ENCODE measurements at regions not wholly inside any gene's neighbourhood (a gene's known extent, or its start where the extent isn't known, plus 50 kb on each side); places are given as distances from the start of the nearest gene placed in this dataset.

DNA sequence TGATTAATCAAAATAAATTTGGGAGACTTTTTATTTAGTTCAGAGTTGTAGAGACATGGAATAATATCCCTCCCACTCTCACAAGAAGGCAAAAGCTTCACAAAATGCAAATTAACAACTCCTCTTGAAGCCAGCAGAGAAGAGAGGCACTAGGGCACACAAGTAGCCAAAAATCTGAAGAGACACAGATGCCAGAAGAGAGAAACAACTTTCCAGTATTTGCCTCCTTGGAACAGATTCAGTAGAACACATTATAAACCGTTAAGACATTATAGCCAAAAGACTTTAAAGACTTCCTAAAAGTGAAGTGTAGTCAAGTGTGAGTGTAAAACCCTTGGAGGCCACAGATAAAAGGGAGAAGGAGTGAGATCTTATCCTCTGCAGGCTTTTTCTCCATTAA lies 1024.9 kb upstream of the ADGRL3 start:
- H3K36me3 Mint-ChIP-seq (ENCODE audit: insufficient read depth): no peaks in the 10 kb centered on the region
- no peaks in the 10 kb centered on the region for H3K9me3 Mint-ChIP-seq
- ATAC-seq (replicated peaks; ENCODE audit: extremely low read depth, poor library complexity, severe bottlenecking) (no peak), DNase-seq (ENCODE audit: low spot score in 2 of 2) (no peak)
- no peak overlapping the region for H3K4me3 Mint-ChIP-seq
- H3K27ac Mint-ChIP-seq (ENCODE audit: low read depth): no peak overlapping the region
- H3K27me3 Mint-ChIP-seq: no peaks in the 10 kb centered on the region
- H3K4me1 Mint-ChIP-seq: no peaks in the 10 kb centered on the region

GRCh38 chr4:60187428-60187827 lies 1012.7 kb upstream of the ADGRL3 start:
- no peaks in the 10 kb centered on the region for H3K27me3 Mint-ChIP-seq
- H3K9me3 Mint-ChIP-seq: peaks cover 19% of the 10 kb centered on the region
- DNase-seq (ENCODE audit: low spot score in 2 of 2) (no peak), ATAC-seq (replicated peaks; ENCODE audit: extremely low read depth, poor library complexity, severe bottlenecking) (no peak)
- no peaks in the 10 kb centered on the region for H3K4me1 Mint-ChIP-seq
- no peak overlapping the region for H3K27ac Mint-ChIP-seq (ENCODE audit: low read depth)
- no peaks in the 10 kb centered on the region for H3K36me3 Mint-ChIP-seq (ENCODE audit: insufficient read depth)
- H3K4me3 Mint-ChIP-seq: no peak overlapping the region

DNA sequence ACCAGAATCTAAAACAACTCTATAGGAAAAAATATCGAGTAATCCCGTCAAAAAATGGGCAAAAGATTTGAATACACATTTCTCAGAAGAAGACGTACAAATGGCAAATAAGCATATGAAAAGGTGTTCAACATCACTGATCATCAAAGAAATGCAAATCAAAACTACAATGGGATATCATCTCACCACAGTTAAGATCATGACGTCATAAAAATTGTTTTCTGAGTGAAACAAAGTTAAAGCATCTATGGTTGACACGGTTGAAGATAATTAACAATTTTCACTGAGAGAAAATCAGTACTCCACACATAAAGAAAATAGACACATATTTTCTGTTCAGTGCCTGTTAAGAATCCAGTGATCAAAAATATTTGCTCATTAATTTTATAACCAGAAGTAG lies 1010.8 kb upstream of the ADGRL3 start:
- Mint-ChIP-seq H3K4me3 (no peak overlapping the region), H3K36me3 (ENCODE audit: insufficient read depth) (no peaks in the 10 kb centered on the region), H3K4me1 (no peaks in the 10 kb centered on the region), H3K27ac (ENCODE audit: low read depth) (no peak overlapping the region), H3K27me3 (no peaks in the 10 kb centered on the region), H3K9me3 (peaks cover 14% of the 10 kb centered on the region)
- ATAC-seq (replicated peaks; ENCODE audit: extremely low read depth, poor library complexity, severe bottlenecking): no peak
- DNase-seq (ENCODE audit: low spot score in 2 of 2): no peak

DNA sequence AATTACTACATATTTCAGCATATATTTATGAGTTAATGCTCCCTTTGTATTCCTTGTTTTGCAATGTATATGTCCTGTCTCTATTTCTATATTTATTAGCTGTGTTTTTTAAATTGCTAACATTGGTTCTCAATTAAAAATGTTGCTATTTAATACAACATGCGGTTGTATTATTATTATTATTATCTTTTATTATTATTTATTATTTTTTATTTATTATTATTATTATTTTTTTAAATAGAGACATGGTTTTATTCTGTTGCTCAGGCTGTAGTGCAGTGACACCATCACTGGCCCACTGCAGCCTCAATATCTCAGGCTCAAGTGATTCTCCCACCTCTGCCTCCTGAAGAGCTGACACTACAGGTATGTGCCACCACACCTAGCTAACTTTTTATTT lies 1005.9 kb upstream of the ADGRL3 start:
- ATAC-seq (replicated peaks; ENCODE audit: extremely low read depth, poor library complexity, severe bottlenecking) (no peak), DNase-seq (ENCODE audit: low spot score in 2 of 2) (no peak)
- Mint-ChIP-seq H3K36me3 (ENCODE audit: insufficient read depth) (no peaks in the 10 kb centered on the region), H3K9me3 (peaks cover 6% of the 10 kb centered on the region), H3K27me3 (no peaks in the 10 kb centered on the region), H3K4me3 (no peak overlapping the region), H3K4me1 (no peaks in the 10 kb centered on the region), H3K27ac (ENCODE audit: low read depth) (no peak overlapping the region)

DNA sequence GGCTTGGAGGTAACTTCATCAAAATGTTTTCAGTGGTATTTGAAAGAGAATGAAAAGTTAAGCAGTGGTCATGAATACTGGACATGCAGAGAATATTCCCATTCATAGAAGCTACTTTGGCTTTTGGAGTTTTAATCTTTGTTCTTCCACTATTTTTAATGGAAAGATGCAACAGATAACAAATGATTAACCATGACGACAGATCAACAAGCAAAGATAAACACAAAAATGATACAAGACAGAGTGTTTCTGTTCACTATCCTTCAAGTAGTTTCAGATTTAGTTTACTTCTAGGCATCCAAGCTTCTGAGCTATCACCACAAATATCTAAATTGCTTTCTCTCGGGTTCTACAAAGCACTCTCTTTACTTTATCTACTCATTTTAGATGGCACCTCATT lies 1004.9 kb upstream of the ADGRL3 start:
- no peak for DNase-seq (ENCODE audit: low spot score in 2 of 2)

GRCh38 chr4:60201052-60201673 lies 999.0 kb upstream of the ADGRL3 start:
- Mint-ChIP-seq H3K27me3 (no peaks in the 10 kb centered on the region), H3K4me1 (no peaks in the 10 kb centered on the region), H3K4me3 (no peak overlapping the region), H3K9me3 (peaks cover 5% of the 10 kb centered on the region), H3K27ac (ENCODE audit: low read depth) (no peak overlapping the region), H3K36me3 (ENCODE audit: insufficient read depth) (no peaks in the 10 kb centered on the region)
- ATAC-seq (replicated peaks; ENCODE audit: extremely low read depth, poor library complexity, severe bottlenecking) (no peak), DNase-seq (ENCODE audit: low spot score in 2 of 2) (no peak)

More for the DNA sequence above, 1004.9 kb upstream of the ADGRL3 start:
- H3K4me1 Mint-ChIP-seq: no peaks in the 10 kb centered on the region
- ATAC-seq (replicated peaks; ENCODE audit: extremely low read depth, poor library complexity, severe bottlenecking): no peak
- no peak overlapping the region for H3K27ac Mint-ChIP-seq (ENCODE audit: low read depth)
- H3K4me3 Mint-ChIP-seq: no peak overlapping the region
- no peaks in the 10 kb centered on the region for H3K36me3 Mint-ChIP-seq (ENCODE audit: insufficient read depth)
- H3K9me3 Mint-ChIP-seq: peaks cover 5% of the 10 kb centered on the region
- no peaks in the 10 kb centered on the region for H3K27me3 Mint-ChIP-seq

- no peak for ATAC-seq (replicated peaks; ENCODE audit: extremely low read depth, poor library complexity, severe bottlenecking)
- H3K4me3 Mint-ChIP-seq: no peak overlapping the region
- no peaks in the 10 kb centered on the region for H3K27me3 Mint-ChIP-seq
- H3K4me1 Mint-ChIP-seq: no peaks in the 10 kb centered on the region
- no peak for DNase-seq (ENCODE audit: low spot score in 2 of 2)
- H3K9me3 Mint-ChIP-seq: peaks cover 20% of the 10 kb centered on the region
- no peak overlapping the region for H3K27ac Mint-ChIP-seq (ENCODE audit: low read depth)
- H3K36me3 Mint-ChIP-seq (ENCODE audit: insufficient read depth): no peaks in the 10 kb centered on the region
Measured at GRCh38 chr4:60209588-60209987, 990.5 kb upstream of the ADGRL3 start.

GRCh38 chr4:60215906-60216305 lies 984.2 kb upstream of the ADGRL3 start:
- H3K36me3 Mint-ChIP-seq (ENCODE audit: insufficient read depth): no peaks in the 10 kb centered on the region
- H3K4me1 Mint-ChIP-seq: no peaks in the 10 kb centered on the region
- no peaks in the 10 kb centered on the region for H3K27me3 Mint-ChIP-seq
- no peak for DNase-seq (ENCODE audit: low spot score in 2 of 2)
- H3K9me3 Mint-ChIP-seq: peaks cover 2% of the 10 kb centered on the region
- no peak overlapping the region for H3K4me3 Mint-ChIP-seq
- ATAC-seq (replicated peaks; ENCODE audit: extremely low read depth, poor library complexity, severe bottlenecking): no peak
- H3K27ac Mint-ChIP-seq (ENCODE audit: low read depth): no peak overlapping the region

DNA sequence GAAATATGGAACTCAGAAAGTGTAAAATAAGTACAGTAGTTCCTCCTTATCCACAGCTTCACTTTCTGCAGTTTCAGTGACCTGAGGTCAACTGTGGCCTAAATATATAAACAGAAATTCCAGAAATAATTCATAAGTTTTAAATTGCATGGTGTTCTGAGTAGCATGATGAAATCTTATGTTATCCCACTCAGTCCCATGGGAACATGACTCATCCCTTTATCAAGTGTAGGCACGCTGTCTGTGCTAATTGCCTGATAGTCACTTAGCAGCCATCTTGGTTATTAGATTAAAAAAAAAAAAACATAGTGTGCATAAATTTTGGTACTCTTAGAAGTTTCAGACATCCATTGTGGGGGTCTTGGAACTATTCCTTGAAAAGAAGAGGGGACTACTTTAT lies 983.4 kb upstream of the ADGRL3 start:
- Mint-ChIP-seq H3K9me3 (no peaks in the 10 kb centered on the region), H3K4me3 (no peak overlapping the region), H3K27ac (ENCODE audit: low read depth) (no peak overlapping the region), H3K4me1 (no peaks in the 10 kb centered on the region), H3K36me3 (ENCODE audit: insufficient read depth) (no peaks in the 10 kb centered on the region), H3K27me3 (no peaks in the 10 kb centered on the region)
- DNase-seq (ENCODE audit: low spot score in 2 of 2) (no peak), ATAC-seq (replicated peaks; ENCODE audit: extremely low read depth, poor library complexity, severe bottlenecking) (no peak)

DNA sequence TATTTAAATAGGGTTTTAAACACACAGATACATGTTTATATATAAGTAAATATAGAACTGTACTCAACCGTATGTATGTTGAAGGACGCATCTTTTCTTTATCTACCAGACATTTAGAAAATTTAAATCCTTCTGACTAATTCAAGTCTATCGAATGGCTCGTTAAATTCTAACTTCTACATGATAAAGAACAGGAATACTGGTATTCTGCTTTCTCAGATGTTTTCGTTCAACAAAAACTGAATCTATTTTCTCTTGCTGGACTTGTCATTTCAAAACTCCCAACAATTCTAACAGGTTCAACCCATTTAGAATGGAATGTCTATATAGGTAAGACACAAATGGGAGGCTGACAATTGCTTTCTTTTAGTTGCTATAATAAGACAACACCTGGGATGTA lies 978.3 kb upstream of the ADGRL3 start:
- Mint-ChIP-seq H3K4me1 (no peaks in the 10 kb centered on the region), H3K9me3 (peaks cover 7% of the 10 kb centered on the region), H3K27ac (ENCODE audit: low read depth) (no peak overlapping the region), H3K36me3 (ENCODE audit: insufficient read depth) (no peaks in the 10 kb centered on the region), H3K4me3 (no peak overlapping the region), H3K27me3 (no peaks in the 10 kb centered on the region)
- DNase-seq (ENCODE audit: low spot score in 2 of 2) (no peak), ATAC-seq (replicated peaks; ENCODE audit: extremely low read depth, poor library complexity, severe bottlenecking) (no peak)

- H3K4me3 Mint-ChIP-seq: no peak overlapping the region
- no peaks in the 10 kb centered on the region for H3K36me3 Mint-ChIP-seq (ENCODE audit: insufficient read depth)
- DNase-seq (ENCODE audit: low spot score in 2 of 2) (no peak), ATAC-seq (replicated peaks; ENCODE audit: extremely low read depth, poor library complexity, severe bottlenecking) (no peak)
- peaks cover 7% of the 10 kb centered on the region for H3K9me3 Mint-ChIP-seq
- H3K27ac Mint-ChIP-seq (ENCODE audit: low read depth): no peak overlapping the region
- H3K27me3 Mint-ChIP-seq: no peaks in the 10 kb centered on the region
- H3K4me1 Mint-ChIP-seq: no peaks in the 10 kb centered on the region
Measured at GRCh38 chr4:60223208-60223923, 976.8 kb upstream of the ADGRL3 start.

GRCh38 chr4:60241866-60242265 lies 958.3 kb upstream of the ADGRL3 start:
- Mint-ChIP-seq H3K4me3 (no peak overlapping the region), H3K4me1 (no peaks in the 10 kb centered on the region), H3K27ac (ENCODE audit: low read depth) (no peak overlapping the region), H3K36me3 (ENCODE audit: insufficient read depth) (no peaks in the 10 kb centered on the region), H3K27me3 (no peaks in the 10 kb centered on the region), H3K9me3 (peaks cover 12% of the 10 kb centered on the region)
- DNase-seq (ENCODE audit: low spot score in 2 of 2) (no peak), ATAC-seq (replicated peaks; ENCODE audit: extremely low read depth, poor library complexity, severe bottlenecking) (no peak)

- Mint-ChIP-seq H3K27me3 (no peaks in the 10 kb centered on the region), H3K9me3 (peaks cover 11% of the 10 kb centered on the region), H3K4me3 (no peak overlapping the region), H3K4me1 (no peaks in the 10 kb centered on the region), H3K27ac (ENCODE audit: low read depth) (no peak overlapping the region), H3K36me3 (ENCODE audit: insufficient read depth) (no peaks in the 10 kb centered on the region)
- ATAC-seq (replicated peaks; ENCODE audit: extremely low read depth, poor library complexity, severe bottlenecking) (no peak), DNase-seq (ENCODE audit: low spot score in 2 of 2) (no peak)
Measured at GRCh38 chr4:60249784-60250183, 950.3 kb upstream of the ADGRL3 start.
